ENCODE measurements at regions not wholly inside any gene's neighbourhood (a gene's known extent, or its start where the extent isn't known, plus 50 kb on each side); places are given as distances from the start of the nearest gene placed in this dataset.

GRCh38 chr14:51439896-51440295, 199.8 kb downstream of the TMX1 start:
- H4K20me1 ChIP-seq (ENCODE audit: control insufficient read depth, extremely low read depth, insufficient read depth, low read length), result no peaks in the 10 kb centered on the region
- TF ChIP-seq EZH2 (IDR thresholded peaks at IDR 0.05; ENCODE audit: low read length, missing control alignments) (no peak), CTCF (conservative IDR thresholded peaks at IDR 0.05 in 1 of 2, IDR thresholded peaks at IDR 0.05 in 1 of 2; ENCODE audit: low read depth in 1 of 2, low read length in 2 of 2) (no peak)
- H3K9me3 ChIP-seq (ENCODE audit: control insufficient read depth, insufficient read depth, low read depth, low read length), result no peaks in the 10 kb centered on the region
- H3K36me3 ChIP-seq (ENCODE audit: control insufficient read depth, insufficient read depth, low read length), result no peaks in the 10 kb centered on the region
- peaks cover 22% of the 10 kb centered on the region for H3K4me1 ChIP-seq (ENCODE audit: control insufficient read depth, extremely low read depth, insufficient read depth, low read length)
- no peak overlapping the region for H3K27ac ChIP-seq (ENCODE audit: insufficient read depth, low read length)
- no peaks in the 10 kb centered on the region for H3K79me2 ChIP-seq (ENCODE audit: control insufficient read depth, insufficient read depth, low read length)
- no peak overlapping the region for H2AFZ ChIP-seq (ENCODE audit: low read length)
- H3K4me2 ChIP-seq (ENCODE audit: extremely low read depth, insufficient read depth, low read length), result no peak overlapping the region
- H3K4me3 ChIP-seq (replicated peaks in 1 of 4; ENCODE audit: control extremely low read depth in 1 of 4, insufficient read depth in 1 of 4, low read depth in 3 of 4, low read length in 4 of 4), result no peak overlapping the region
- DNase-seq (ENCODE audit: low read depth in 2 of 2), result no peak
- H3K27me3 ChIP-seq (ENCODE audit: control insufficient read depth, insufficient read depth, low read length), result no peaks in the 10 kb centered on the region
- no peak overlapping the region for H3K9ac ChIP-seq (ENCODE audit: insufficient read depth, low read length)

GRCh38 chr14:51441001-51441400, 201.0 kb downstream of the TMX1 start:
- Histone ChIP-seq H3K4me2 (ENCODE audit: extremely low read depth, insufficient read depth, low read length) (no peak overlapping the region), H3K79me2 (ENCODE audit: control insufficient read depth, insufficient read depth, low read length) (no peaks in the 10 kb centered on the region), H3K9me3 (ENCODE audit: control insufficient read depth, insufficient read depth, low read depth, low read length) (no peaks in the 10 kb centered on the region), H2AFZ (ENCODE audit: low read length) (no peak overlapping the region), H3K27me3 (ENCODE audit: control insufficient read depth, insufficient read depth, low read length) (no peaks in the 10 kb centered on the region), H4K20me1 (ENCODE audit: control insufficient read depth, extremely low read depth, insufficient read depth, low read length) (no peaks in the 10 kb centered on the region), H3K4me1 (ENCODE audit: control insufficient read depth, extremely low read depth, insufficient read depth, low read length) (peaks cover 22% of the 10 kb centered on the region), H3K4me3 (replicated peaks in 1 of 4; ENCODE audit: control extremely low read depth in 1 of 4, insufficient read depth in 1 of 4, low read depth in 3 of 4, low read length in 4 of 4) (no peak overlapping the region), H3K36me3 (ENCODE audit: control insufficient read depth, insufficient read depth, low read length) (no peaks in the 10 kb centered on the region), H3K9ac (ENCODE audit: insufficient read depth, low read length) (no peak overlapping the region), H3K27ac (ENCODE audit: insufficient read depth, low read length) (peak overlapping the region; percentile 36)
- no peak for TF ChIP-seq EZH2 (IDR thresholded peaks at IDR 0.05; ENCODE audit: low read length, missing control alignments)
- no peak for TF ChIP-seq CTCF (conservative IDR thresholded peaks at IDR 0.05 in 1 of 2, IDR thresholded peaks at IDR 0.05 in 1 of 2; ENCODE audit: low read depth in 1 of 2, low read length in 2 of 2)
- no peak for DNase-seq (ENCODE audit: low read depth in 2 of 2)

GRCh38 chr14:51442513-51443175, 202.6 kb downstream of the TMX1 start:
- Histone ChIP-seq H3K4me2 (ENCODE audit: extremely low read depth, insufficient read depth, low read length) (peak overlapping the region; percentile 65), H4K20me1 (ENCODE audit: control insufficient read depth, extremely low read depth, insufficient read depth, low read length) (no peaks in the 10 kb centered on the region), H3K4me1 (ENCODE audit: control insufficient read depth, extremely low read depth, insufficient read depth, low read length) (peaks cover 22% of the 10 kb centered on the region), H3K36me3 (ENCODE audit: control insufficient read depth, insufficient read depth, low read length) (no peaks in the 10 kb centered on the region), H3K9ac (ENCODE audit: insufficient read depth, low read length) (no peak overlapping the region), H2AFZ (ENCODE audit: low read length) (no peak overlapping the region), H3K27ac (ENCODE audit: insufficient read depth, low read length) (peak overlapping the region; percentile 65), H3K79me2 (ENCODE audit: control insufficient read depth, insufficient read depth, low read length) (no peaks in the 10 kb centered on the region), H3K9me3 (ENCODE audit: control insufficient read depth, insufficient read depth, low read depth, low read length) (no peaks in the 10 kb centered on the region), H3K27me3 (ENCODE audit: control insufficient read depth, insufficient read depth, low read length) (no peaks in the 10 kb centered on the region), H3K4me3 (replicated peaks in 1 of 4; ENCODE audit: control extremely low read depth in 1 of 4, insufficient read depth in 1 of 4, low read depth in 3 of 4, low read length in 4 of 4) (no peak overlapping the region)
- TF ChIP-seq EZH2 (IDR thresholded peaks at IDR 0.05; ENCODE audit: low read length, missing control alignments) (no peak), CTCF (conservative IDR thresholded peaks at IDR 0.05 in 1 of 2, IDR thresholded peaks at IDR 0.05 in 1 of 2; ENCODE audit: low read depth in 1 of 2, low read length in 2 of 2) (no peak)
- peak; percentile 93 to 99 for DNase-seq (ENCODE audit: low read depth in 2 of 2)

All from fibroblast of lung (primary cell).